ENCODE measurements at regions not wholly inside any gene's neighbourhood (a gene's known extent, or its start where the extent isn't known, plus 50 kb on each side); places are given as distances from the start of the nearest gene placed in this dataset.

DNA sequence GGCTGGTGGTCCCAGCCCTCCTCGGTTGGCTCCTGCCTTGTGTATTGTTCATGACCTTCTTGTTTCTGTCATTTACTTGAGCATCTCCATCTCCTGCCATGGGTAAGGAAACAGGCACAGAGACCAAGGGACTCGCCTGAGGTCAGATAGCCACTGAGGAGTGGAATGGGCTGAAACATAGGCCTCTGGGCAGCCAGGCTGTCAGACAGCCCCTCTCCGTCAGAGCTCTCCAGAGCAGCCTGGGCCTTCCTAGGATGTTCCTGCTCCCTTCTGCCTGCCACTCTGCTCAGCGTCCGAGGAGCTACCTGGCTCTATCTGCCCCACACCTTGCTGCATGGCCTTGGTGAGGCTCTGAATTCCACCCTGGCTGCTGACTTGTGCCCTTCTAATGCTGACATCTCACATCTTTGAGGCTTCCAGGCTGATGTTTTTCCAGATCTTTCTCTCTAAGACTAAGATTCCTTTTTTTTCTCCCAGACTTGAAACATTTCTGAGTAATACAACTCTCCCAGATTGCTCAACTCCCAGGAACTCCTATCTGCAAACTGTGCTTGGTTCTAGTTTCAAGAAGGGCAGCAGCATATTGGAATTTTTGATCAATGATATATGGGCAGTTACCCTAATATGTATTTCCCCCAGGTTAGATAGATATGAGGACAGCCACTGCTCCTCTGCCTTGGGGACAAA lies 67.7 kb downstream of the MCFD2 start:
- TF ChIP-seq, protein P1, sequence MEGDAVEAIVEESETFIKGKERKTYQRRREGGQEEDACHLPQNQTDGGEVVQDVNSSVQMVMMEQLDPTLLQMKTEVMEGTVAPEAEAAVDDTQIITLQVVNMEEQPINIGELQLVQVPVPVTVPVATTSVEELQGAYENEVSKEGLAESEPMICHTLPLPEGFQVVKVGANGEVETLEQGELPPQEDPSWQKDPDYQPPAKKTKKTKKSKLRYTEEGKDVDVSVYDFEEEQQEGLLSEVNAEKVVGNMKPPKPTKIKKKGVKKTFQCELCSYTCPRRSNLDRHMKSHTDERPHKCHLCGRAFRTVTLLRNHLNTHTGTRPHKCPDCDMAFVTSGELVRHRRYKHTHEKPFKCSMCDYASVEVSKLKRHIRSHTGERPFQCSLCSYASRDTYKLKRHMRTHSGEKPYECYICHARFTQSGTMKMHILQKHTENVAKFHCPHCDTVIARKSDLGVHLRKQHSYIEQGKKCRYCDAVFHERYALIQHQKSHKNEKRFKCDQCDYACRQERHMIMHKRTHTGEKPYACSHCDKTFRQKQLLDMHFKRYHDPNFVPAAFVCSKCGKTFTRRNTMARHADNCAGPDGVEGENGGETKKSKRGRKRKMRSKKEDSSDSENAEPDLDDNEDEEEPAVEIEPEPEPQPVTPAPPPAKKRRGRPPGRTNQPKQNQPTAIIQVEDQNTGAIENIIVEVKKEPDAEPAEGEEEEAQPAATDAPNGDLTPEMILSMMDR (IDR thresholded peaks at IDR 0.05; ENCODE audit: low read depth, low read length, missing input control) = no peak
- TF ChIP-seq, protein P2, sequence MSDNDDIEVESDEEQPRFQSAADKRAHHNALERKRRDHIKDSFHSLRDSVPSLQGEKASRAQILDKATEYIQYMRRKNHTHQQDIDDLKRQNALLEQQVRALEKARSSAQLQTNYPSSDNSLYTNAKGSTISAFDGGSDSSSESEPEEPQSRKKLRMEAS (IDR thresholded peaks at IDR 0.05) = no peak
- TF ChIP-seq RAD21 (IDR thresholded peaks at IDR 0.05) = no peak
- no peak for TF ChIP-seq GABPA (IDR thresholded peaks at IDR 0.05 in 1 of 2, conservative IDR thresholded peaks at IDR 0.05 in 1 of 2)
- TF ChIP-seq FOXA1 (IDR thresholded peaks at IDR 0.05) = no peak
- TF ChIP-seq EGR1 (IDR thresholded peaks at IDR 0.05; ENCODE audit: low read depth in 2 of 2) = no peak
- no peak for TF ChIP-seq JUND (IDR thresholded peaks at IDR 0.05)
- TF ChIP-seq NR2F2 (IDR thresholded peaks at IDR 0.05) = no peak
- TF ChIP-seq TAF1 (conservative IDR thresholded peaks at IDR 0.05) = no peak
- no peak for TF ChIP-seq SP1 (IDR thresholded peaks at IDR 0.05)
